ENCODE measurements at regions not wholly inside any gene's neighbourhood (a gene's known extent, or its start where the extent isn't known, plus 50 kb on each side); places are given as distances from the start of the nearest gene placed in this dataset.

- FAIRE-seq, result no peak
- Histone ChIP-seq H4K8ac (ENCODE audit: extremely low read depth, insufficient read depth, low read length) (peak overlapping the region; percentile 22; the same call in 1 of the 2 replicates), H2BK120ac (replicated peaks; ENCODE audit: low read depth, low read length) (no peak overlapping the region), H2BK12ac (ENCODE audit: low read depth, low read length) (no peak overlapping the region), H3K4me2 (ENCODE audit: insufficient read depth in 1 of 2, low read depth in 2 of 2, low read length in 2 of 2) (no peak overlapping the region), H3K4ac (replicated peaks; ENCODE audit: insufficient read length, low read depth, low read length) (no peak overlapping the region), H3K27ac (ENCODE audit: low read depth, low read length) (no peak overlapping the region), H3K14ac (ENCODE audit: insufficient read length) (no peak overlapping the region), H3K79me1 (ENCODE audit: low read depth, low read length) (no peaks in the 10 kb centered on the region), H3K36me3 (ENCODE audit: control insufficient read depth in 2 of 4, insufficient read depth in 4 of 4, low read length in 3 of 4) (no peaks in the 10 kb centered on the region), H2AFZ (ENCODE audit: low read length) (no peak overlapping the region), H4K20me1 (replicated peaks in 1 of 2; ENCODE audit: control insufficient read depth in 1 of 2, insufficient read depth in 2 of 2, low read length in 2 of 2) (no peaks in the 10 kb centered on the region), H2BK15ac (ENCODE audit: low read length) (no peak overlapping the region), H3K18ac (ENCODE audit: extremely low read depth, low read length) (no peak overlapping the region), H3K56ac (replicated peaks; ENCODE audit: insufficient read length, low read depth, low read length) (no peak overlapping the region), H3K4me1 (replicated peaks in 1 of 4; ENCODE audit: control insufficient read depth in 3 of 4, insufficient read depth in 4 of 4, low read length in 3 of 4) (peaks cover 7 to 24% (median 13%) of the 10 kb centered on the region in 4 experiments), H2BK5ac (ENCODE audit: low read depth, low read length) (peak overlapping the region; percentile 20; the same call in 1 of the 2 replicates), H2AK5ac (ENCODE audit: low read depth, low read length) (no peak overlapping the region), H2BK20ac (ENCODE audit: low read length) (0 out of 2 replicates have a peak overlapping the region, but pooled peaks have one; percentile 6), H3K4me3 (ENCODE audit: extremely low read depth in 1 of 4, insufficient read depth in 2 of 4, low read depth in 3 of 4, low read length in 4 of 4) (no peak overlapping the region), H3K9ac (replicated peaks in 1 of 4; ENCODE audit: extremely low read depth in 1 of 4, low read depth in 3 of 4, low read length in 3 of 4) (no peak overlapping the region), H3K23ac (ENCODE audit: insufficient read length) (no peak overlapping the region), H3K23me2 (ENCODE audit: low read depth, low read length) (no peaks in the 10 kb centered on the region), H3K9me3 (ENCODE audit: insufficient read depth in 2 of 2, low read depth in 1 of 2, low read length in 1 of 2) (peaks cover 0 to 4% of the 10 kb centered on the region in 2 experiments; a peak in 2 of 4 replicates), H4K91ac (replicated peaks; ENCODE audit: insufficient read length, low read length) (no peak overlapping the region), H4K5ac (ENCODE audit: insufficient read length, low read depth, low read length) (no peak overlapping the region), H3K27me3 (replicated peaks in 1 of 4; ENCODE audit: control insufficient read depth in 3 of 4, extremely low read depth in 1 of 4, insufficient read depth in 3 of 4, low read length in 3 of 4) (no peaks in the 10 kb centered on the region; a peak in 2 of 7 replicates), H3K79me2 (ENCODE audit: control insufficient read depth in 1 of 2, insufficient read depth in 2 of 2, low read length in 2 of 2) (no peaks in the 10 kb centered on the region)
- ChIA-PET CTCF (ENCODE audit: partially characterized antibody) (interaction anchor here (0.8 to 1.6 kb wide), 2 partner anchors 23 to 148 kb away, joined by 3 to 4 read pairs; no protein-coding TSS in a partner anchor), POLR2A (ENCODE audit: partially characterized antibody) (interaction anchor here (1.1 kb wide), 1 partner anchor 10 kb away, joined by 4 read pairs; no protein-coding TSS in a partner anchor)
- TF ChIP-seq MAX (IDR thresholded peaks at IDR 0.05), result no peak
- TF ChIP-seq EGR1 (IDR thresholded peaks at IDR 0.05; ENCODE audit: borderline replicate concordance, low read depth, low read length), result no peak
- TF ChIP-seq RFX5 (IDR thresholded peaks at IDR 0.05; ENCODE audit: borderline replicate concordance, low read depth, low read length), result no peak
- no peak for TF ChIP-seq EP300 (IDR thresholded peaks at IDR 0.05; ENCODE audit: borderline replicate concordance in 1 of 2, low read depth in 2 of 2, low read length in 2 of 2)
- no peak for TF ChIP-seq ATF2 (IDR thresholded peaks at IDR 0.05; ENCODE audit: low read length)
- no peak for TF ChIP-seq TBP (IDR thresholded peaks at IDR 0.05; ENCODE audit: low read depth, low read length)
- TF ChIP-seq CEBPB (IDR thresholded peaks at IDR 0.05; ENCODE audit: low read depth, low read length), result no peak
- TF ChIP-seq SRF (IDR thresholded peaks at IDR 0.05; ENCODE audit: low read depth, low read length), result no peak
- DNase-seq (ENCODE audit: low read depth in 1 of 2, low spot score in 2 of 2), result no peak
- 88% methylated on average over 7 of the region's 7 CpGs; no CpG with 5 or more reads in 1 of the 2 experiments for WGBS, 2 experiments (ENCODE audit: extremely low coverage in 1 of 2, insufficient coverage in 1 of 2, insufficient read length in 1 of 2, insufficient replicate concordance in 2 of 2, low coverage in 1 of 2, low lambda C conversion rate in 2 of 2, missing lambda C conversion rate in 1 of 2)
These were observed 358.3 kb downstream of the SHQ1 start for GRCh38 chr3:72489901-72490300.

Measured in H1 (cell line).